ENCODE measurements at regions not wholly inside any gene's neighbourhood (a gene's known extent, or its start where the extent isn't known, plus 50 kb on each side); places are given as distances from the start of the nearest gene placed in this dataset.
A peak's percentile ranks its signal among the peaks of the same experiment; 100 is the strongest.

DNA sequence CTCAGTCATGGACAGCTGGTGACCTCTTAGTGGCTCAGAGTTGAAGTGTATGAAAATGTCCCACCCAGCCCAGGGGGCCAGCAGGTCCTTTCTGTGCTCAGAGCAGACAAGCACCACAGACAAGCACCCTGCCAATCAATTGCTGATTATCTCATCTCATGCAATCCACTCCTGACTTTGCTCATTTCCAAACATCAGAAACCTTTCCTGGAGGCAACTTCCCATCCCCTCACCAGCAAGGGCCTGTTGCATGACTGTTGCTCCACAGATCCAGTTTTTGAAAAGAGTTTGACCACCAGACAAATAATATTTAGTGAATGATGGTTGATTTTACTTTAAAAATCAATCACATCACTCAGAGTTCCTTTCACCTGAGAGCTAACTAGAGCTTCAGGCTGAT lies 397.3 kb upstream of the KLF4 start:
- DNase-seq, result no peak

DNA sequence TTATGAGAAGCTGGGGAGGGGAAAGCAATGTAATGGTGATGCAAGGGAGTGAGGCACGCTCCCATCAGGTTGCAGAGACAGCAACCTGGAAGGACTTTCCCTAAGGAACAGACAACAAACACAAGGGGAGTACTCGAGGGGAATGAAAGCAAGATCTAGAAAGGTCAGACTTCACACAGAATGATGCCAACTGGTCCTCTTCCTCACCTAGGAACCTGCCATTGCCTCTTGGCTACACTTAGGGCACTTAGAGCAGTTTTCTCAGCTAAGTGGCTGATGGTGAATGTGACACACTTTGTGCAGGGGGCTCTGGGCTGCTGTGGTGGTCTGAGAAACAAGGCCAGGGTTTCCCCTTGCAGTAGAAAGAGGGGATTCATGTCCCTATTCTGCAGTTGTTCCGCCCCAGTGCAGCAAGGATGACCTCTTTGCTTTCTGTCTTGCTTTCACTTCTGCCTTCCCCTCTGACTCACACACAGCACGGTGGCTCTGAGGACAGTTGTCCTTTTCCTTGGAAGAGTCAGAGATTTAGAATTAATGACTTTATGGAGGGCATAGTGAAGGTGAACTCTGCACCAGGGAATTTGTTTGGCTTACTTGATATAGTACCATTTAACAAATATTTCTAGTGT lies 394.0 kb upstream of the KLF4 start:
- DNase-seq, result peak; percentile 61

DNA sequence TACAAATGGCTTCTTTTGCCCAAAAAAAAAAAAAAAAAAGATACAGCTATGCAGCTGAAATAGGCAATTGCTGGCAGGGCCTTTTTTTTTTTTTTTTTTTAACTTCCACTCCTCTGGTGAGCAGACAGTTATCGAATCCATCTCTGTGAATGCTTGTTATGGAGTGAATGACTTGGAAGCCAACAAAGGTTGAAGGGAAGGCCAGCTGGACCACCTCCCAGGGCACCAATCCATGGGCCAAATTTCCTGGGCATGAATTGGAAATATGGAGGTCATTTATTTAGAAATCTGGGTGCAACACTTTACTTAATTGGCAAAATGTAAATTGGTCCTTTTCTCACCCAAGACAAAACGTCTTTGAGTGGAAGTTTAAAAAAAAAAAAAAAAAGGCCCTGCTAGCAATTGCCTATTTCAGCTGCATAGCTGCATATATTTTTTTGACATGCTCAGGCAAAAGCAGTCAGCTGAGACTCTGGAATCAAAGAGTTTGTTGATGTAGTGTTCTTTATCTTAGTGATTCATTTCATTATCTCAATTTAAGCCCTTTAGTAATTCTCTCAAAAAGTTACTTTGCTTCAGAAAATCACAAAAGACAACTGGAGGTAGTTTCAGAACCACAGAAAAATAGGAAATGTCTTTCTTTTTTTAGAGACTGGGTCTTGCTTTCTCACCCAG lies 392.2 kb upstream of the KLF4 start:
- no peak for DNase-seq

DNA sequence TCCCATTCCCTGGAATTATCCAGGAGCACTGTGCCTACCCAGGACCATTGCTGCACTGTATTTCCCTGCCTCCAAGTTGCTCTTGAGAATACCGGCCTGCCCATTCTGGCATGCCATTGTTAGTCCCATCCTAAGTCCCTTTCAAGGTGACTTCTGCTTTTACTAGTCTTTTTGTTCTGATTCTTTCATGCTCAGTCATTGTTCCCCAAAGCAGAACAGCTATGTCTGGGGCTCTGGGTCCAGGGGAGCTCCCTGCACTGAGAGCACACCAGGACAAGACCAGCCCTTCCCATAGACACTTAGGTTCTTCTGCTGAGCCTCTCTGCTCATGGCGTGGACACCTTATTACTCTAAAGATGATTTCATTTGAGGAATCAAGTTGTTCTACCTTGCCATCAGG lies 388.9 kb upstream of the KLF4 start:
- peak; percentile 12 for DNase-seq

DNA sequence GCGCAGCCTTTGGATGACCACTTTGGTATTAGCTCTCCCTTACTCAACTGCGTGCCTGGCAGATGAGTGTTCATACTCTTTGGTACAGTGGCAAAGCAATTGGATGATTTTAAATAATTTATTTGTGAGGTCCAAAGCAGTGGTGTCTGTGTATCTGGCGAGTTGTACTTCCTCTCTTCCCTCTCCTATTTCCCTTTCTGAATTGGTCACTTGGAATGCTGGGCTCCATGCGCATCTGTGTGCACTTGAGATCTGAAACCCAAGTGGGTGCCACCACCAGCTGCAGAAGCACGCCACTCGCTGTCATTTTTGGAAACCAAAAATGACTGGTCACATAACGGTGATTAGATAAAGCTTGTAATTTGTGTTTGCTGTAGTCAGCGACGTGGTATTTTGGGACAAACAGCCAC lies 386.0 kb upstream of the KLF4 start:
- DNase-seq, result peak; percentile 53

DNA sequence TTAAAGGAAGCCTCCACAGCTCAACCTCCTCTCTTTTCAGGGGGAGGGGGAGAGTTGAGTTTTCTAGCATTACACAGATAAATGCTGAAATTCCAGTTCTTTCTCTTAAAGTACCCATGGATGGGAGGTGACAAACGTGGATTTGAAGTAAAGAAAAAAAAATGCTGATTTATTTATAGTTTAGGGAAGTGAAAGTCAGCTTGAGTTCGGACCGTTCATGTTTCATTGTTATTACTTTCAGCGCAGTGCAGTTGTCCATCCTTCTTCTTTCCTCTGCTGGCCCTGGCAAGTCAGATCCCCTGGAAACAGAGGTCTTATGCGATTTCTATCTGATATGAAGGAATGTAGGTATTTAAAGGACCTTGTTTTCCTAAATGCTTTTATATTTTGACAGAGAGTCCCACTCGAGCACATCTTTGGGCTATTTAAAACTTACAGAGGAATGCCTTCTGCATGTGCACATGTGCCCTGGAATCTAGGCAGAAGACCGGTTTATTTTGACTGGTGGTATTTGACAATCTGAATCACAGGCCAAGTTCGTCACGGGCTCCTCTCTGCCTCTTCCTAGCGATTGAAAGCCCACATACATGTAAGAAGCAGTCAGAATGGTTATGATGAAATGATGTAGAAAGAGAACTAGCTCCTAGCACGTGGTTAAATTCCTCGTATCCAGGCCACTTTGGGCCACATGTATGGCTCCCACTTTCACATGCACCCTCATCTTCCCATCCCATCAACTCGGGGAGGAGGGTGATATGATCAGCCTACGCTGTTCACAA lies 385.2 kb upstream of the KLF4 start:
- DNase-seq, result peak; percentile 89

DNA sequence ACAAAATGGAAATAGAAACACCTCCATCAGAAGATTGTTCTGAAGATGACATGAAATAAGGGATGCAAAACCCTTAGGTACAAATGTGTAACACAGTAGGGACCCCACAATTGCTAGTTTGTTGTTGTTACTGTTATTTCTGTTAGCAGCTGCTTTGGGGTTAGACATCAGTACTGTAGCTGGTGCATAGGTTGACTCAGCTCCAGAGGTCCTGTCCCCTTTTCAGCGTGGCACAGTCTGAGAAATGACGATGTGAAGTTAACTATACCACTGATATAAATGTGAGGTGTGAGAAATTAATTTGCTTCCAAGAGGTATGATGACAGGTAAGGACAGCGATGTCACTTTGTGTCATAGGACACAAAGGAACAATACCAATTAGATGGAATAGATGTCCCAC lies 384.6 kb upstream of the KLF4 start:
- no peak for DNase-seq

DNA sequence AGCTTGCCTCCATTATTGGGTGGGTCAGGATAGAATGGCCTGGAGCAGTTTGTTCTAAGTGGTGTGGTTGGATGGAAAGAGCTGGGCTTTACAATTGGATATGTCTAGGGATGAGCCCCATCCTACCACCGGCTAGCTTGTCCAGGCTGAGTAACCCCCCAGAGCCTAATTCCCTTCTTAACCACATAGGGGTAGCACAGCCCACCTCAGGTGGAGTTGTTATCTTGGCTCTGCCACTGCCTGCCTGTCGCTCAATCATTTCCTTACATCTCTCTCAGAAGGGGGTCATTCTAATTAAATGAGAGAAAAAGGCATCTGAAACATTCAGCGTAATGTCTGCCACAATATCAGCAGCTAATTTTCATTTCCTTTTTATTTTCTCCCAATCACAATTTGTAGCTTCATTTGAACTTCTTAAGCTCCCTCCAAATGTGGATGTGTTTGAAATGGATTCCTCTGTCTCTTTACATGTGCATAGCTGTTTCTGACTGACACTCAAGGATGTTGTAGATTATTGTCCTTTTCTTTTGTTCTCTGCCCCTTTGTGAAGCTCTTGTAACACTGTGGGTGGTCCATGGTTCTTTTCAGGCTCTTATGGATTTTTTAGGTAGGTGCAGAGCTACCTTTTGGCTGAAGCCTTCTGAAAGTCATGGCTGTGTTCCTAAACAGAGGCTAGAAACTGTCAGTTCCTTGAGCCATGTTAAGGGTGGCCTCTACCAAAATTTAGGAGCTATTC lies 383.1 kb upstream of the KLF4 start:
- no peak for DNase-seq

DNA sequence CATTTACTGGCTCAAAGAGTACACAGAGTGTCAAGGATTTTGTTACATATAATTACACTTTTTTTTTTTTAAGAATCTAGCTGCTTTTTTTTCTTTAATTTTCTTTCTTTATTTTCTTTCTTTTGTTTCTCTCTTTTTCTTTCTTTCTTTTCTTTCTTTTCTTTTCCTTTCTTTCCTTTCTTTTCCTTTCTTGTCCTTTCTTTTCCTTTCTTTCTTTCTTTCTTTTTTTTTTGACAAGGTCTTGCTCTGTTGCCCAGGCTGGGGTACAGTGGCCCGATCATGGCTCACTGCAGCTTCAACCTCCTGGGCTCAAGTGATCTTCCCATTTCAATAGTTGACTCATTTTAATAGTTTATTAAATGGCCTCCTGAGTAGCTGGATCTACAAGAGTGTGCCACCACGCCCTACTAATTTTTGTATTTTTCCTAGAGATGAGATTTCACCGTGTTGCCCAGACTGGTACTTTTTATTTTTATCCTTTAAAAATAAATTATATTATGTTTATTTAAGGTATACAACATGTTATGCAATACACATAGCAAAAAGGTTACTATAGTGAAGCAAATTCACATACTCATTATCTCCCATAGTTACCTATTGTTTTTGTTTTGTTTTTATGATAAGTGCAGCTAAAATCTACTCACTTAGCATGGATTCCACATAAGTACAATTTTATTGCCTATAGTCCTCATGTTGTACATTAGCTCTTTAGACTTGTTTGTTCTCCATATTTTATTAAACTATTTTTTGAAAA lies 381.5 kb upstream of the KLF4 start:
- DNase-seq, result no peak

DNA sequence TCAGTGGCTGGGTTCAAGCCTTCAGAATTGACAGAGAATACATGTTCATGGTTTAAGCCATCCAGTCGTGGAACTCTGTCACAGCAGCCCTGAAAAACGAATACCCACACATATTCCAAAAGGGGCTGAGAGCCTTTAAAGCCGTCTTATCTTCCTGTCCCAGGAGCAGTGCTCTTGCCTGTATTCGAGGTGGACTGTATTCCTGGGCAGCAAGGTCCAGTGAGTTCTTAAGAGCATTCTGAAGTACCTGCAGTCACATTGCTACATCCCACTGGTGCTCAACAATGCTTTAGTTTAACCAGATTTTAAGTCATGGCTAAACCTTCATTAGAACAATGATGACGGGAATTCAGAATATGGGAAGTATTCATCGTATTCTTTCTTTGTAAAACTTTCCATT lies 380.7 kb upstream of the KLF4 start:
- no peak for DNase-seq

DNA sequence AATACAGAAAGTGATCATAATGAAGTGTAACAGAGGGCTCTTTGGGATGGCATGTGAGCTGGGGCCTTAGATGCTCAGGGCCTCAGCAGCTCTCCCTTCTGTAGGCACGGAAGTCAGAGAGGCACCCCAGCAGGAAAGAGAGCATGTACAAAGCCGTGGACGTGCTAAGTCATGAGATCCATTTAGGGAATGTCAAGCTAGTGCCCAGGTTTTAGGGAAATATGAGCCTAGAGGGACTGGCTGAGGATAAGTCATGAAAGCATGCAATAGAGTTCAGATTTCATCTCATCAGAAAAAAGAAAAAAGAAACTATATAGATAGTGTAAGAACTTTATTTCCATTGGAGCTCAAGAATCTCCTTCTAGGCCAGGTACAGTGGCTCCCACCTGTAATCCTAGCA lies 379.5 kb upstream of the KLF4 start:
- no peak for DNase-seq

DNA sequence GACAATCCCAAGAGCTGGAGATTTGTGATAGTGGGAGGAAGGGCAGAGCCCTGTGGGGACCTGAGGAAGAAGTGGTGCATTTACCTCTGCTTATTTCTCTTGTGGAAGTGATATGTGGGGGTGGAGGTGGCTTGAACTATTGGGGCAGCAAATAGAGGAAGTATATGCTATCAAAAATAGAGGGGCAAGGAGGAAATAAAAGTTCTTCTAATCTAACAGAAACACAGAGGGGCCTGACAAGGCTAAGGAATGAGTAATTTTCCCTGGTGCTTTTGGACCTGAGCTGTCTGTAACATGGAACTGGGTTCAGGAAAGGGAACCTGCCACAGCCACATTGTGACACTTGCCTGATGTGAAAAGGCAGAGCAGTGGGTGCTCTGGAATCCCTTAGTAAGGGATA lies 378.6 kb upstream of the KLF4 start:
- peak; percentile 39 for DNase-seq

DNA sequence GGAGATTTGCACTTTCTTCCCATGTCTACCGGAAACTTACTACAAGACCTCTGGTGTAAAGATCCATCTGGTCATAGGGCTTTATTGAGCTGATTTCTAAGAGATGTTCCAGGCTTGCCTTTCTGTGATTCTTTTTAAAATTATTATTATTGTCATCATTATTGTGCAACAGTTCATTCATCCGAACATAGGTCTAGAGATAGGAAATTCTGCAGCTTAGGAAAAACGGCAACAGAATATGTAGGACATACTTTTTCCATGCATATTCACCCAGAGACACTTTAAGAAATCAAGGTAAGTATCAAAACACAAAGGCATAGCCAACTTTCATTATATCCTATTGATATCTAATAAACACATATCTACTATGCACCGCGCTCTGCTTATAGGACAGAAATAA lies 378.2 kb upstream of the KLF4 start:
- DNase-seq, result no peak

DNA sequence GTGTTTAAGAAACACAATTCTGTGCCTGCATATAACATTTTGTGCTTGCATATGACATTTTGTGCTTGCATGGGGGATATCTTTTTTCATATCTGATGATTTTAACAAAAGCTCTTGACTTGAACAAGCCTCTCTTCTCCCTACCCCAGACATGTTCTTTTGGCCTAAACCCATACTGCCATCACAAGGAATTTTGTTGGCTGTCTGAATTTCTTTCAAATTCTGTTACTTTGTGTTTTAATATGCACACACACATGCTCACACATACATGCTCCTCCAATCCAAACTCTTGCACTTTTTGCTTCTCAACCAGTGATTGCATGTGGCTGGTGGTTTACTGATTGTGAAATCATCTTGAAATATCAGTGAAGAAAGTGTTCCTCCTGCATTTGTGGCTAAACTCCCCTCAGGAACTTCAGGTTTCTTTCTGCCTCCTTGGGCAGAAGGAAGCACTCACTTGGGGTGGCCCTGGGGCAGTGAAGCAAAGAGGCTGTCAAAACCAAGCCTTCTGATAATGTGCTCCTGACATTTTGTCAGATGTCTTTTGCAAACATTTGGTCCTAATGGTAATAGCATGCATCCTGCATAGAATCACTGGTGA lies 377.2 kb upstream of the KLF4 start:
- DNase-seq, result peak; percentile 93

DNA sequence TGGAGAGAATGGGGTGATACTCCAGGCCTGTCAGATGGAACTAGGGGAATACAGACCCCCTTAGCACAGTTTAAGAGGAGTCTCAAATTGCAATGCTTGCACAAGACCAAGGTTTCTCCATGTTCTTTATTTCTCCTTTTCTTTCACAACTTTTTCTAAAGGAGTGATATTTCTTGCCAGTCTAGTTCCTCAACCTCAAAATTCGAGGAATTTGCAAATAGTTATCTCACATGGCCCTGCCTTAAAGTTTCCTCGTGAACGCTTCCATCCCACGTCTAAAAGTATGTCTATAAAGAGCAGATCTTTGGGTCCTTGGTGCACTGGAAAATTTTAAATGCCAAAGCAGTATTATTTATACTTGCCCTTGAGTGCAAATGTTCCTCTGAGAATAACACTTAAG lies 373.8 kb upstream of the KLF4 start:
- peak; percentile 47 for DNase-seq

DNA sequence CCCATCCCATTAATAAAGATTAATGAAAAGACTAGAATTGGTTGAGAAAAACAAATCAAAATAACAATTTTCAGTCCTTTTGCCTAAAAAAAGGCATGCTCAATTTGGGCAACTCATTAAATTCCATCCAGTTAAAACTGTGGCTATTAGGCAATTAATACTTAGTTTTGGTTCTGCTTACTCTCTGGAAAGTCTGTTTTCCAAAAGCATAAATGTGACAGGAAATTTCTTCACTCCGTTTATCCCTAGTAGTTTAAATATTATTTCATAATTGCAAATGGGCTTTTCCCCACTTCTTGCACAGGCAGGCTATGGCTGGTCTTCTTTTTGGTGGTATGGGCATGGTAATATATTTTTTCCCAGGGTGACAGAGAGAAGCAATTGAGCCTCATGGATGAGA lies 373.3 kb upstream of the KLF4 start:
- peak; percentile 32 for DNase-seq

DNA sequence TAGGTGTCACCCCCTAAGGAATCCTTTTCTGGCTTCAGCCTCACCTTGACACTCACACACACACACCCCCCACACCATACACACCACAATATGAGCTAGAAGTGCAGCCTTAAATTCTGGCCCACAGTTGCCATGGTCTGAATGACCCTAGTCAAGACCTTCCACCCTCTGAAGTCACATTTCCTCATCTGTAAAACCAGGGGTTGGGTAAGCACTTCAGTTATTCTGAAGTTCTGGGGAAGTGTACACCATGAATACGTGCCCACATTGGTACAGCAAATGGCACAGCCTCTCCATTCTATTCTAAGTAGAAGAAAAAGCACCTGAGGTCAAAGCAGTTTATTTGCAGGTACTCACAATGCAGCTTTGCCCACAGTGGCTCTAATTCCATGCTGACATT lies 372.8 kb upstream of the KLF4 start:
- peak; percentile 82 for DNase-seq

DNA sequence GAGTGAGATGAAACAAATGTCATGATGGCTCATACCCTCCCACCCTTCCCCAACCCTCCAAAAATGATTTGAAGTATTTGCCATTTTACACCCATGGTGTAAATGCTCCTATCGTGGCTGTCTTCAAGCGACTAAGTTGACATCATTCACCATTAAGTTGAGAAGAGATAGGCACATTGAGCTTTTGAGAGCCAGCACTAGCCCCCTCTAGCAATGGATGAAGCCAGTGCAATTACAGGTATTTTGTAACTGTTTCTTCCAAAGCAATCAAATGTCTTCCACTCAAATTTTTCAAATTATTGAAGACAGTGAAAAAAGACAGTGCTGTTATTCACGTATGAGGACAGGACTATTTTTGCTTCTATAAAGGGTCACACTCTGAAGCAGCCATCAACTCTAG lies 371.5 kb upstream of the KLF4 start:
- DNase-seq, result no peak

DNA sequence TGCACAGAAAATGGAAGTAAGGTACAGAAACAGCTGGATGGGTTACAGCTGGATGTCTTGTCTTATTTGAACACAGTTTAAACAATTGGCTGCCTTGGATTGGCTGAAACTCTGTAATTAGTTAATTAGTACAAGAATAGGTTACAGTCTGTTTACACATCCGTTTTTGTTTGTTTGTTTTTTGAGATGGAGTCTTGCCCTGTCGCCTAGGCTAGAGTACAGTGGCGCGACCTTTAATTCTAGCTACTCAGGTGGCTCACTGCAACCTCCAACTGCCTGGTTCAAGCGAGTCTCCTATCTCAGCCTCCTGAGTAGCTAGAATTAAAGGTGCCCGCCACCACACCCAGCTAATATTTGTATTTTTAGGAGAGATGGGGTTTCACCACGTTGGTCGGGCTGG lies 368.7 kb upstream of the KLF4 start:
- no peak for DNase-seq

DNA sequence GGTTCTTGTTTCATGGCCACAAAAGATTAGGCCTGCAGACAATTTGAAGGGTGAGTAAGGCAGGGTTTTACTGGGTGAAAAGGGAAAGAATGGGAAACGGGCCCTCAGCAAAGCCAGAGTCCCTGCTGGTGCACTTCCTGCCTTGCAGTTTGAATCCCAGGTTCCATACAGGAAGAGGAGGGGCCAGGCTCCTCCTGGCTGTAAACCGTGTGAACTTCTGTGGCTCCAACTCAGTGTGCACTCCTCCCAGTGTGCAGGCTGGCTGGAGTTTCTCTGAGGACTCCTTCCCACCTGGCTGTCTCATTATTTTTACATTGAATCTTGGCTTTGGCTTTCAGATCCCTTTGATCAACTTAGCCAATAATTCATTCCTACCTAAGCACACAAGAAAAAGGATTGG lies 367.1 kb upstream of the KLF4 start:
- DNase-seq, result peak; percentile 40

DNA sequence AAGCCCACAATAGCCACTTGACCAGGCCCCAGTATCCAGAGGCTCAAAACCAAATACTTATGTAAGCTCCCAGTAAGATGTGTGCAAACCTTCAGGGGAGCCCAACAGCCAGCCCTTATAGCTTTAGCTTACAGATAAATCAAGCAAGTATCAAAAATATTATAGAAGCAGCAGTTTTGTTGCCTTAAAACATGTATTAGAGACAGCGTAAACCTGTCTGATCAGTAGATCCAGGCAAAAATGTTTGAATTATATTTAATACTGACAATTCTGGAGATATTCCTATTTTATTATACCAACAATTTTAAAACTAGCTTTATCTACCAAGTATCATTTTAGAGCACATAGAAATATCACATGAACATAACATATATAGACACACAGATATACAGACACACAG lies 365.6 kb upstream of the KLF4 start:
- DNase-seq, result no peak

DNA sequence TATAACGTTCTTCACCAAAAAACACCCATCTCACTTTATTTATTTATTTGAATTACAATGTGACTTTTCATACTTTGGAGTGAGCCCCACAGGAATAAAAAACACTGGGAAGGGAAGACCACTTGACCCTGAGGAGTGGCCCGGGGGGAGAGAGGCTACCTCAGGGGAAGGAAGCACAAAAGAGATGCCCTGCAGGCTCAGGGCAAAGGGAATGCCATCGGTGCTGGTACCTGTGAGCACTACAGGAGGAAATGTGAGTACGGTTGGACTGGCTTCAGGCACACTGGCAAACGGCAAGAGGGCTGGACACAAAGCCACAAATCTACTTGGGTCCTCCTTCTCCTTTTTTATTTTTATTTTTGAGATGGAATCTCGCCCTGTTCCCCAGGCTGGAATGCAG lies 363.9 kb upstream of the KLF4 start:
- no peak for DNase-seq

DNA sequence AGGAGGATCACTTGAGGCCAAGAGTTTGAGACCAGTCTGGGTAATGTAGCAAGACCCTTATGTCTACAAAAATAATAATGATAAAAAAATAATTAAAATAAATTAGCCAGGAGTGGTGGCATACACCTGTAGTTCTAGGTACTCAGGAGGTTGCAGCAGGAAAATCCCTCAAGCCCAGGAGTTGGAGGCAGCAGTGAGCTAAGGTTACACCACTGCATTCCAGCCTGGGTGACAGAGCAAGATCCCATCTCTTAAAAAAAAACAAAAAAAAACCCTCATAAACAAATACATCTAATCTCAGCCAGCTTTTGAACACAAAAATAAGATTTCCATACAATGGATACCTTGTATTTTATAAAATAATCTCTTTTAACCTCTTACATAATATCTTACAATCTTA lies 363.3 kb upstream of the KLF4 start:
- no peak for DNase-seq
